LNCaP clone FGC (cell line): ENCODE measurements at regions not wholly inside any gene's neighbourhood (a gene's known extent, or its start where the extent isn't known, plus 50 kb on each side); places are given as distances from the start of the nearest gene placed in this dataset.

Source experiments
- DNase-seq: peaks from one replicate; pipeline ENCODE4 v3.0.0-alpha.2; 2011; ENCODE audit warnings: low read depth
- H3K4me3 ChIP-seq: 2 replicates; pipeline ENCODE4 v1.5.1; 2011; ENCODE audit warnings: mild to moderate bottlenecking, low read depth, low read length, control low read depth
- TF ChIP-seq, protein P1 (sequence below): IDR thresholded peaks from 2 replicates; pipeline ENCODE4 v1.5.1; 2012; ENCODE audit warnings: mild to moderate bottlenecking; ENCODE audit not compliant: control insufficient read depth, insufficient read depth; ENCODE audit errors: extremely low read depth

- no peak overlapping the region for H3K4me3 ChIP-seq
- no peak for DNase-seq
- TF ChIP-seq, protein P1, sequence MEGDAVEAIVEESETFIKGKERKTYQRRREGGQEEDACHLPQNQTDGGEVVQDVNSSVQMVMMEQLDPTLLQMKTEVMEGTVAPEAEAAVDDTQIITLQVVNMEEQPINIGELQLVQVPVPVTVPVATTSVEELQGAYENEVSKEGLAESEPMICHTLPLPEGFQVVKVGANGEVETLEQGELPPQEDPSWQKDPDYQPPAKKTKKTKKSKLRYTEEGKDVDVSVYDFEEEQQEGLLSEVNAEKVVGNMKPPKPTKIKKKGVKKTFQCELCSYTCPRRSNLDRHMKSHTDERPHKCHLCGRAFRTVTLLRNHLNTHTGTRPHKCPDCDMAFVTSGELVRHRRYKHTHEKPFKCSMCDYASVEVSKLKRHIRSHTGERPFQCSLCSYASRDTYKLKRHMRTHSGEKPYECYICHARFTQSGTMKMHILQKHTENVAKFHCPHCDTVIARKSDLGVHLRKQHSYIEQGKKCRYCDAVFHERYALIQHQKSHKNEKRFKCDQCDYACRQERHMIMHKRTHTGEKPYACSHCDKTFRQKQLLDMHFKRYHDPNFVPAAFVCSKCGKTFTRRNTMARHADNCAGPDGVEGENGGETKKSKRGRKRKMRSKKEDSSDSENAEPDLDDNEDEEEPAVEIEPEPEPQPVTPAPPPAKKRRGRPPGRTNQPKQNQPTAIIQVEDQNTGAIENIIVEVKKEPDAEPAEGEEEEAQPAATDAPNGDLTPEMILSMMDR: no peak
Measured at GRCh38 chr13:80988391-80989151, 647.6 kb upstream of the SPRY2 start.

DNA sequence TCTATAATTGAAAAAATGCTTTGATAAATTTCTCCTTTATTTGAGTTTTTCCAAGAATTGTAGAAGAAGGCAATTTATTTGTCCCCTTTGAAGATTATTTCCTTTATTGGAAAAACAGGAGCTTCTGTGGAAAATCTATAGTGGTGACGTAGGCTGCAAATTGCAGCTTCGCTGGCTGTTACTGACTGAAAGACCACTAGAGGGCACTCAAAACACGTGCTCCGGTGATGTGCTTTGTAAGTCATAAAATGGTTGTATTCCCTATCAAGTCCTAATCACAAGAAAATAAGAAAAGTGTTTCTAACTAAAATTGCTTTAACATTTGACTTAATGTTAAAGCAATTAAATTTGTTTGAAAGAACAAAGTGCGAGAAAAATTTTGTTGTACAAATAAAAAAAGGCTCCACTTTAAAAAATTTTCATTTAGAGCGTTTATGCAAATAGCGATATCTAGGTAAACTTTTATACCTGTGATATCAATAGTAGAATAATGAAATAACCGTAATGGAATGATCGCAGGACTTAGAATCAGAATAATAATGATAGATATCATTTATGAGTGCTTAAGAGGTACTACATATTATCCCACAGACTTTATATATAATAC is 638.2 kb upstream of the SPRY2 start:
- H3K4me3 ChIP-seq: no peak overlapping the region
- peak; percentile 28 for DNase-seq
- TF ChIP-seq, protein P1: peak; percentile 82

GRCh38 chr13:80977168-80977567 is 636.2 kb upstream of the SPRY2 start:
- H3K4me3 ChIP-seq: no peak overlapping the region
- no peak for DNase-seq
- TF ChIP-seq, protein P1: no peak

DNA sequence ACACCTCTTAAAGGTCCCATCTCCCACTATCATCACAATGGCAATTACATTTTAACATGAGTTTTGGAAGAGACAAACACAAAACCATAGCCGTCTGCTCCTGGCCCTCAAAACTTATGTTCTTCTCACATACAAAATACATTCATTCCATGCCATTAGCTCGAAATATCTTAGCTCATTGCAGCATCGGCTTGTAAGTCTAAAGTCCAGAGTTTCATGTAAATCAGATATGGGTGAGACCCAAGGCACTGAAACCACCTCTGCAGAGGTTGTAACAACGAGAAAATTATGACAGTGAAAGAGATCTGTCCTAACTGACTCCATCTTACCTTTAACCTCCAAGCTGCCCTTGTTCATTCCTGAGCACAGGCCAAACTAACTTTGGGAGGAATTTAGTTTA is 635.0 kb upstream of the SPRY2 start:
- TF ChIP-seq, protein P1: no peak
- DNase-seq: no peak
- no peak overlapping the region for H3K4me3 ChIP-seq

- no peak overlapping the region for H3K4me3 ChIP-seq
- TF ChIP-seq, protein P1: no peak
- DNase-seq: no peak
Measured at GRCh38 chr13:80973721-80974120, 632.8 kb upstream of the SPRY2 start.

GRCh38 chr13:80972857-80973478 is 632.0 kb upstream of the SPRY2 start:
- no peak for DNase-seq
- H3K4me3 ChIP-seq: no peak overlapping the region
- TF ChIP-seq, protein P1: no peak
